ENCODE measurements at regions not wholly inside any gene's neighbourhood (a gene's known extent, or its start where the extent isn't known, plus 50 kb on each side); places are given as distances from the start of the nearest gene placed in this dataset.

GRCh38 chr3:103189941-103190340 is 755.1 kb downstream of the ZPLD1 start:
- TF ChIP-seq SAP30 (IDR thresholded peaks at IDR 0.05; ENCODE audit: insufficient read depth, insufficient replicate concordance, low read length) = no peak
- TF ChIP-seq CTCF (IDR thresholded peaks at IDR 0.05; ENCODE audit: control extremely low read depth in 1 of 3, insufficient read depth in 1 of 3, low read depth in 1 of 3, low read length in 3 of 3) = no peak
- TF ChIP-seq, protein P1, sequence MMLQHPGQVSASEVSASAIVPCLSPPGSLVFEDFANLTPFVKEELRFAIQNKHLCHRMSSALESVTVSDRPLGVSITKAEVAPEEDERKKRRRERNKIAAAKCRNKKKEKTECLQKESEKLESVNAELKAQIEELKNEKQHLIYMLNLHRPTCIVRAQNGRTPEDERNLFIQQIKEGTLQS (IDR thresholded peaks at IDR 0.05; ENCODE audit: insufficient read depth, low read depth, low read length) = no peak
- no peak for TF ChIP-seq POLR2AphosphoS5 (IDR thresholded peaks at IDR 0.05; ENCODE audit: low read depth, low read length)
- TF ChIP-seq EP300 (IDR thresholded peaks at IDR 0.05; ENCODE audit: borderline replicate concordance in 1 of 2, low read depth in 2 of 2, low read length in 2 of 2) = no peak
- TF ChIP-seq POLR2A (IDR thresholded peaks at IDR 0.05; ENCODE audit: control extremely low read depth in 1 of 2, low read depth in 2 of 2, low read length in 2 of 2) = no peak
- TF ChIP-seq TBP (IDR thresholded peaks at IDR 0.05; ENCODE audit: low read depth, low read length) = no peak
- TF ChIP-seq, protein P2, sequence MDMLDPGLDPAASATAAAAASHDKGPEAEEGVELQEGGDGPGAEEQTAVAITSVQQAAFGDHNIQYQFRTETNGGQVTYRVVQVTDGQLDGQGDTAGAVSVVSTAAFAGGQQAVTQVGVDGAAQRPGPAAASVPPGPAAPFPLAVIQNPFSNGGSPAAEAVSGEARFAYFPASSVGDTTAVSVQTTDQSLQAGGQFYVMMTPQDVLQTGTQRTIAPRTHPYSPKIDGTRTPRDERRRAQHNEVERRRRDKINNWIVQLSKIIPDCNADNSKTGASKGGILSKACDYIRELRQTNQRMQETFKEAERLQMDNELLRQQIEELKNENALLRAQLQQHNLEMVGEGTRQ (IDR thresholded peaks at IDR 0.05; ENCODE audit: low read length) = no peak
- no peak for TF ChIP-seq SP4 (IDR thresholded peaks at IDR 0.05; ENCODE audit: low read length)
- no peak for TF ChIP-seq CHD2 (IDR thresholded peaks at IDR 0.05; ENCODE audit: low read length)
- TF ChIP-seq CEBPB (IDR thresholded peaks at IDR 0.05; ENCODE audit: low read depth, low read length) = no peak
- no peak for TF ChIP-seq SRF (IDR thresholded peaks at IDR 0.05; ENCODE audit: low read depth, low read length)
- no peak for TF ChIP-seq CREB1 (IDR thresholded peaks at IDR 0.05)
